ENCODE measurements at regions not wholly inside any gene's neighbourhood (a gene's known extent, or its start where the extent isn't known, plus 50 kb on each side); places are given as distances from the start of the nearest gene placed in this dataset.

GRCh38 chr2:39968037-39968436 lies 189.0 kb upstream of the THUMPD2 start:
- DNase-seq (ENCODE audit: extremely low read depth in 1 of 4, low spot score in 3 of 4) = no peak
- CTCF ChIA-PET (ENCODE audit: low intra/inter-chr PET ratio) = no interaction called here
- no peak overlapping the region for H3K4me3 ChIP-seq
- POLR2A ChIA-PET = interaction anchor here (0.6 kb wide), 2 partner anchors 561 to 567 kb away, joined by 3 read pairs; no protein-coding TSS in a partner anchor
- no peaks in the 10 kb centered on the region for H3K9me3 ChIP-seq (replicated peaks; ENCODE audit: control insufficient read depth, insufficient read depth, low read depth, low read length)
- BruUV-seq (replicated peaks) = no TSS peak
- intact Hi-C loops (cut with micrococcal nuclease) (no loop called here), in situ Hi-C loops (cut with MboI) (no loop called here)
- H2AFZ ChIP-seq (ENCODE audit: low read depth, low read length) = no peak overlapping the region
- FAIRE-seq = no peak
- no peaks in the 10 kb centered on the region for H4K20me1 ChIP-seq (replicated peaks; ENCODE audit: control insufficient read depth, insufficient read depth, low read length)
- WGBS (ENCODE audit: insufficient coverage, low coverage, missing lambda C conversion rate) = 0% methylated on average over 1 of the region's 1 CpG
- H3K79me2 ChIP-seq (ENCODE audit: control insufficient read depth, insufficient read depth, low read length) = no peaks in the 10 kb centered on the region
- TF ChIP-seq ZEB2 (IDR thresholded peaks at IDR 0.05) (no peak), ID3 (CRISPR knock-in tag; IDR thresholded peaks at IDR 0.05) (no peak), ID3 (tag; IDR thresholded peaks at IDR 0.05) (no peak), SMARCA5 (IDR thresholded peaks at IDR 0.05) (no peak), SRSF1 (IDR thresholded peaks at IDR 0.05; ENCODE audit: low read depth, low read length) (no peak), PATZ1 (CRISPR knock-in tag; IDR thresholded peaks at IDR 0.05; ENCODE audit: borderline replicate concordance) (no peak), FOXJ3 (CRISPR knock-in tag; IDR thresholded peaks at IDR 0.05) (no peak), ZNF143 (CRISPR knock-in tag; IDR thresholded peaks at IDR 0.05) (no peak), MAFF (IDR thresholded peaks at IDR 0.05; ENCODE audit: low read length) (no peak), HIVEP1 (CRISPR knock-in tag; IDR thresholded peaks at IDR 0.05) (no peak), MYBL2 (IDR thresholded peaks at IDR 0.05; ENCODE audit: low read depth) (no peak), MYBL2 (CRISPR knock-in tag; IDR thresholded peaks at IDR 0.05; ENCODE audit: borderline replicate concordance) (no peak), SETDB1 (IDR thresholded peaks at IDR 0.05; ENCODE audit: low read length) (no peak), NFYB (IDR thresholded peaks at IDR 0.05; ENCODE audit: extremely low read depth, insufficient read length) (no peak), DDX20 (tag; IDR thresholded peaks at IDR 0.05; ENCODE audit: low read depth) (no peak), UBTF (IDR thresholded peaks at IDR 0.05; ENCODE audit: borderline replicate concordance in 1 of 2, low read depth in 2 of 2, low read length in 2 of 2) (no peak)
- H3K27ac ChIP-seq (ENCODE audit: extremely low read depth, low read depth, low read length) = no peak overlapping the region
- H3K9me1 ChIP-seq (ENCODE audit: control insufficient read depth, insufficient read depth, low read length) = no peaks in the 10 kb centered on the region
- H3K27me3 ChIP-seq (ENCODE audit: control insufficient read depth in 2 of 2, insufficient read depth in 2 of 2, low read length in 2 of 2) = no peaks in the 10 kb centered on the region
- H3K4me1 ChIP-seq (replicated peaks in 1 of 2; ENCODE audit: control insufficient read depth in 2 of 2, insufficient read depth in 2 of 2, low read length in 2 of 2) = no peaks in the 10 kb centered on the region
- H3K9ac ChIP-seq (ENCODE audit: insufficient read depth in 1 of 2, low read depth in 2 of 2, low read length in 2 of 2) = no peak overlapping the region
- no peak for ATAC-seq
- no peak overlapping the region for H3K4me2 ChIP-seq (ENCODE audit: insufficient read depth, low read length)
- no peaks in the 10 kb centered on the region for H3K36me3 ChIP-seq (ENCODE audit: control insufficient read depth, insufficient read depth, low read length)
